OCI-LY3 (cell line): ENCODE measurements at regions not wholly inside any gene's neighbourhood (a gene's known extent, or its start where the extent isn't known, plus 50 kb on each side); places are given as distances from the start of the nearest gene placed in this dataset.

ENCODE experiments used
- H2AFZ ChIP-seq: fragments of 200-600, 300-600 bp; shearing (Covaris generic); 2 replicates; pipeline ENCODE4 v1.6.0; 2014; ENCODE audit warnings: antibody characterized with exemption, low read depth, low read length
- H3K27ac ChIP-seq: fragments of 200-600, 300-600 bp; sonication (generic); 2 replicates; pipeline ENCODE4 v1.5.1; 2014; ENCODE audit warnings: mild to moderate bottlenecking, low read length, moderate library complexity, mixed read lengths
- H3K27me3 ChIP-seq: fragments of 200-600, 300-600 bp; sonication (generic); 2 replicates; pipeline ENCODE4 v1.6.1; 2014; ENCODE audit warnings: low read depth, low read length, mixed read lengths
- H3K36me3 ChIP-seq: fragments of 200-600, 300-600 bp; sonication (generic); replicated peaks from 2 replicates; pipeline ENCODE3; 2014; ENCODE audit warnings: low read depth, low read length, mixed read lengths
- H3K4me1 ChIP-seq: fragments of 300-600, 200-600 bp; sonication (generic); 2 replicates; pipeline ENCODE4 v1.6.1; 2014; ENCODE audit warnings: low read length, mixed read lengths
- H3K4me2 ChIP-seq: fragments of 200-600, 300-600 bp; sonication (generic); 2 replicates; pipeline ENCODE4 v1.6.1; 2014; ENCODE audit warnings: low read length, mixed read lengths
- H3K4me3 ChIP-seq: fragments of 300-600, 200-600 bp; sonication (generic); 2 replicates; pipeline ENCODE4 v1.5.1; 2014; ENCODE audit warnings: antibody characterized with exemption, mild to moderate bottlenecking, low read length, moderate library complexity
- H3K79me2 ChIP-seq: fragments of 300-600, 200-600 bp; shearing (Covaris generic); 2 replicates; pipeline ENCODE4 v1.6.1; 2014; ENCODE audit warnings: mild to moderate bottlenecking, low read length, mixed read lengths
- H3K9ac ChIP-seq: fragments of 300-600, 200-600 bp; shearing (Covaris generic); 2 replicates; pipeline ENCODE4 v1.6.0; 2014; ENCODE audit warnings: mild to moderate bottlenecking, low read length, moderate library complexity
- H3K9me3 ChIP-seq: fragments of 200-600, 300-600 bp; shearing (Covaris generic); 2 replicates; pipeline ENCODE4 v1.6.1; 2014; ENCODE audit warnings: low read length, mixed read lengths; ENCODE audit not compliant: insufficient read depth
- H4K20me1 ChIP-seq: fragments of 200-600, 300-600 bp; sonication (generic); 2 replicates; pipeline ENCODE4 v1.6.1; 2016; ENCODE audit warnings: low read length, mixed read lengths; ENCODE audit not compliant: insufficient read depth
- CTCF ChIP-seq: fragments of 200-600, 300-600 bp; sonication (generic); IDR thresholded peaks from 2 replicates; pipeline ENCODE4 v1.5.1; 2014; ENCODE audit warnings: antibody characterized with exemption, low read length, low read depth
- EZH2phosphoT487 ChIP-seq: fragments of 200-600 bp; shearing (Covaris generic); IDR thresholded peaks from 2 replicates; pipeline ENCODE4 v1.6.1; 2018; ENCODE audit warnings: antibody characterized with exemption, mixed run types, low read depth

GRCh38 chr4:136768925-136769275 lies 763.4 kb downstream of the PCDH18 start:
- Histone ChIP-seq H3K4me3 (no peak overlapping the region), H3K27ac (no peak overlapping the region), H4K20me1 (no peaks in the 10 kb centered on the region), H3K27me3 (no peaks in the 10 kb centered on the region), H3K4me2 (no peak overlapping the region), H3K79me2 (no peaks in the 10 kb centered on the region), H3K4me1 (no peaks in the 10 kb centered on the region), H2AFZ (0 out of 2 replicates have a peak overlapping the region, but pooled peaks have one; percentile 20), H3K9me3 (no peaks in the 10 kb centered on the region), H3K9ac (no peak overlapping the region), H3K36me3 (no peaks in the 10 kb centered on the region)
- TF ChIP-seq EZH2phosphoT487 (no peak), CTCF (no peak)

GRCh38 chr4:136768213-136768924 lies 763.9 kb downstream of the PCDH18 start:
- no peak overlapping the region for H3K9ac ChIP-seq
- no peak for TF ChIP-seq EZH2phosphoT487
- no peak for TF ChIP-seq CTCF
- H3K27ac ChIP-seq, result no peak overlapping the region
- H3K27me3 ChIP-seq, result no peaks in the 10 kb centered on the region
- H4K20me1 ChIP-seq, result no peaks in the 10 kb centered on the region
- H2AFZ ChIP-seq, result 0 out of 2 replicates have a peak overlapping the region, but pooled peaks have one; percentile 20
- no peaks in the 10 kb centered on the region for H3K36me3 ChIP-seq
- no peaks in the 10 kb centered on the region for H3K79me2 ChIP-seq
- H3K9me3 ChIP-seq, result no peaks in the 10 kb centered on the region
- no peaks in the 10 kb centered on the region for H3K4me1 ChIP-seq
- H3K4me3 ChIP-seq, result no peak overlapping the region
- no peak overlapping the region for H3K4me2 ChIP-seq

GRCh38 chr4:136763919-136764318 lies 768.4 kb downstream of the PCDH18 start:
- no peak overlapping the region for H3K9ac ChIP-seq
- no peaks in the 10 kb centered on the region for H3K79me2 ChIP-seq
- no peaks in the 10 kb centered on the region for H3K9me3 ChIP-seq
- no peaks in the 10 kb centered on the region for H3K36me3 ChIP-seq
- H3K4me3 ChIP-seq, result no peak overlapping the region
- no peak overlapping the region for H3K4me2 ChIP-seq
- H3K27ac ChIP-seq, result no peak overlapping the region
- H4K20me1 ChIP-seq, result no peaks in the 10 kb centered on the region
- no peaks in the 10 kb centered on the region for H3K4me1 ChIP-seq
- H2AFZ ChIP-seq, result peak overlapping the region; percentile 15; the same call in 1 of the 2 replicates
- TF ChIP-seq CTCF (no peak), EZH2phosphoT487 (no peak)
- no peaks in the 10 kb centered on the region for H3K27me3 ChIP-seq

- Histone ChIP-seq H3K36me3 (no peaks in the 10 kb centered on the region), H3K27ac (no peak overlapping the region), H3K79me2 (no peaks in the 10 kb centered on the region), H3K9ac (no peak overlapping the region), H3K4me3 (no peak overlapping the region), H3K4me2 (no peak overlapping the region), H4K20me1 (no peaks in the 10 kb centered on the region), H2AFZ (no peak overlapping the region), H3K4me1 (no peaks in the 10 kb centered on the region; the same call in 1 of the 2 replicates), H3K27me3 (no peaks in the 10 kb centered on the region), H3K9me3 (no peaks in the 10 kb centered on the region)
- no peak for TF ChIP-seq CTCF
- no peak for TF ChIP-seq EZH2phosphoT487
Observed at GRCh38 chr4:136755531-136755916, 776.8 kb downstream of the PCDH18 start.
